K562 (cell line): ENCODE measurements at regions not wholly inside any gene's neighbourhood (a gene's known extent, or its start where the extent isn't known, plus 50 kb on each side); places are given as distances from the start of the nearest gene placed in this dataset.

ENCODE experiments used
- ATAC-seq: fragments of 200-7000 bp; cut with Tn5 transposase; 3 replicates; pipeline ENCODE4 v1.9.1; 2020; ENCODE audit warnings: moderate library complexity
- BruUV-seq: library from RNA; stranded (reverse); fragments of 400-500 nt; replicated peaks from 2 replicates; lab custom pipeline; 2021; lab: Mats Ljungman, UMichigan
- CTCF ChIA-PET: fragments of 300-600 bp; formaldehyde crosslinking; extraction: SDS; loops from one replicate; lab custom pipeline; 2021; ENCODE audit warnings: low intra/inter-chr PET ratio; lab: Yijun Ruan, JAX
- POLR2A ChIA-PET: fragments of 300-600, 350-650 bp; sonication (Branson Sonifier 250); formaldehyde crosslinking; extraction: SDS; loops from one replicate; lab custom pipeline; 2021; ENCODE audit warnings: antibody characterized with exemption, inconsistent platforms; lab: Yijun Ruan, JAX
- DNase-seq, 4 experiments: peaks; one replicate each; pipeline versions ENCODE4 v3.0.0 to v3.0.0-alpha.2; 2011 to 2018; ENCODE audit warnings: low spot score in 3 of 4, mixed read lengths in 3 of 4; ENCODE audit errors: extremely low read depth in 1 of 4
- FAIRE-seq: peaks from 2 replicates; lab custom pipeline; 2011; peaks lifted over from hg19 to GRCh38; lab: Jason Lieb, UNC
- H2AFZ ChIP-seq: 2 replicates; pipeline ENCODE4 v1.6.0; 2011; ENCODE audit warnings: low read depth, low read length, control low read depth, inconsistent platforms
- H3K27ac ChIP-seq: fragments of 200-600 bp; 3 replicates; pipeline ENCODE4 v1.8.0; 2011; ENCODE audit warnings: low read depth, mild to moderate bottlenecking, control low read depth, inconsistent platforms, low read length, moderate library complexity, mixed read lengths; ENCODE audit errors: extremely low read depth
- H3K27me3 ChIP-seq, 2 experiments: fragments of 300-600 bp in 1 of 2; 2 replicates in 1 of 2; 3 replicates in 1 of 2; pipeline versions ENCODE4 v1.6.0 to v1.8.0; 2011; ENCODE audit warnings: inconsistent platforms in 2 of 2, low read length in 2 of 2, mild to moderate bottlenecking in 1 of 2, mixed read lengths in 1 of 2, moderate library complexity in 1 of 2; ENCODE audit not compliant: control insufficient read depth in 2 of 2, insufficient read depth in 2 of 2
- H3K36me3 ChIP-seq: fragments of 300-600 bp; 3 replicates; pipeline ENCODE4 v1.8.0; 2011; ENCODE audit warnings: mild to moderate bottlenecking, low read length, inconsistent platforms; ENCODE audit not compliant: control insufficient read depth, insufficient read depth
- H3K4me1 ChIP-seq, 2 experiments: fragments of 200-600 bp in 1 of 2; replicated peaks in 1 of 2; 2 replicates in 1 of 2; 3 replicates in 1 of 2; pipeline versions ENCODE4 v1.5.1 to v1.8.0; 2011; ENCODE audit warnings: inconsistent platforms in 2 of 2, low read length in 2 of 2, mild to moderate bottlenecking in 1 of 2, mixed read lengths in 1 of 2, moderate library complexity in 1 of 2; ENCODE audit not compliant: control insufficient read depth in 2 of 2, insufficient read depth in 2 of 2
- H3K4me2 ChIP-seq: 2 replicates; pipeline ENCODE4 v1.6.1; 2011; ENCODE audit warnings: low read length, control low read depth, inconsistent platforms, mixed read lengths; ENCODE audit not compliant: insufficient read depth
- H3K4me3 ChIP-seq: fragments of 200-600 bp; sonication (generic), shearing (Covaris generic); 2 replicates; pipeline ENCODE4 v1.5.1; 2016; ENCODE audit warnings: control low read depth, inconsistent platforms
- H3K79me2 ChIP-seq: fragments of 200-600 bp; 3 replicates; pipeline ENCODE4 v1.8.0; 2011; ENCODE audit warnings: low read length, inconsistent platforms; ENCODE audit not compliant: control insufficient read depth, insufficient read depth
- H3K9ac ChIP-seq, 2 experiments: 2 replicates each; pipeline versions ENCODE4 v1.6.0 to v1.6.1; 2011; ENCODE audit warnings: low read depth in 2 of 2, low read length in 2 of 2, control low read depth in 1 of 2, inconsistent platforms in 1 of 2, mild to moderate bottlenecking in 1 of 2, mixed read lengths in 1 of 2; ENCODE audit not compliant: insufficient read depth in 1 of 2
- H3K9me1 ChIP-seq: one replicate; pipeline ENCODE4 v1.6.0; 2011; ENCODE audit warnings: inconsistent platforms, mild to moderate bottlenecking, low read length, moderate library complexity; ENCODE audit not compliant: control insufficient read depth, insufficient read depth
- H3K9me3 ChIP-seq: replicated peaks from 2 replicates; pipeline ENCODE4 v1.5.1; 2011; ENCODE audit warnings: low read depth, low read length, inconsistent platforms; ENCODE audit not compliant: control insufficient read depth, insufficient read depth
- H4K20me1 ChIP-seq: replicated peaks from 2 replicates; pipeline ENCODE4 v1.6.1; 2011; ENCODE audit warnings: low read length, inconsistent platforms, mixed read lengths; ENCODE audit not compliant: control insufficient read depth, insufficient read depth
- CHCHD3 ChIP-seq: fragments of 250-450 bp; sonication (Bioruptor Pico); IDR thresholded peaks from 2 replicates; pipeline ENCODE4 v2.1.2; 2022; ENCODE audit warnings: mild to moderate bottlenecking
- FOXJ3 ChIP-seq: sonication (generic); formaldehyde crosslinking; IDR thresholded peaks from 2 replicates; pipeline ENCODE4 v1.4.0; 2020; ENCODE audit warnings: mild to moderate bottlenecking, missing genetic modification reagents
- RBM15 ChIP-seq: fragments of 200-400 bp; formaldehyde crosslinking; IDR thresholded peaks from 2 replicates; pipeline ENCODE4 v1.6.1; 2018; ENCODE audit warnings: mild to moderate bottlenecking, low read length, moderate library complexity; ENCODE audit not compliant: insufficient read depth
- SMARCE1 ChIP-seq: fragments of 450-650 bp; IDR thresholded peaks from 2 replicates; pipeline ENCODE4 v1.7.1; 2016; ENCODE audit warnings: mild to moderate bottlenecking
- ZNF311 ChIP-seq: fragments of 250-450 bp; sonication (Bioruptor Pico); IDR thresholded peaks from 2 replicates; pipeline ENCODE4 v1.4.0; 2020; ENCODE audit warnings: mild to moderate bottlenecking, moderate library complexity
- ZNF398 ChIP-seq: fragments of 250-450 bp; sonication (Bioruptor Pico); IDR thresholded peaks from 2 replicates; pipeline ENCODE4 v1.8.0; 2021; ENCODE audit warnings: moderate library complexity, mild to moderate bottlenecking, inconsistent platforms
- WGBS: fragments of 100-300 bp; shearing (Covaris generic); methylation state at CpG from one replicate; pipeline ENCODE4 v1.1.6; 2016; ENCODE audit warnings: low coverage, mixed read lengths; ENCODE audit not compliant: insufficient coverage; ENCODE audit errors: missing lambda C conversion rate; 5-methylcytosine and 5-hydroxymethylcytosine counted together
- in situ Hi-C: fragments of 300-500 bp; cut with MboI; formaldehyde crosslinking; loops from 4 replicates; pipeline ENCODE4 v1.15.0; 2018; ENCODE audit warnings: inconsistent platforms, mixed read lengths
- intact Hi-C: fragments of 100-400 bp; cut with micrococcal nuclease; formaldehyde crosslinking; loops from 2 replicates; pipeline ENCODE4 v1.14.2; 2022
- TF ChIP-seq, protein P1 (sequence below): fragments of 200-800 bp; sonication (Bioruptor generic); IDR thresholded peaks from 2 replicates; pipeline ENCODE4 v1.6.1; 2017; ENCODE audit warnings: missing genetic modification characterization, missing compliant biosample characterization
- TF ChIP-seq, protein P2 (sequence below): IDR thresholded peaks from 2 replicates; pipeline ENCODE4 v1.6.1; 2011; ENCODE audit not compliant: insufficient read length; ENCODE audit errors: extremely low read depth

GRCh38 chr4:53721263-53721662, 130.0 kb upstream of the LNX1 start:
- Histone ChIP-seq H3K4me2 (no peak overlapping the region), H3K4me3 (no peak overlapping the region), H3K9me1 (no peaks in the 10 kb centered on the region), H3K4me1 (no peaks in the 10 kb centered on the region), H3K9ac (no peak overlapping the region), H3K36me3 (no peaks in the 10 kb centered on the region), H3K27ac (no peak overlapping the region), H3K79me2 (no peaks in the 10 kb centered on the region), H3K9me3 (no peaks in the 10 kb centered on the region), H3K27me3 (no peaks in the 10 kb centered on the region), H4K20me1 (no peaks in the 10 kb centered on the region; the same call in 1 of the 2 replicates), H2AFZ (no peak overlapping the region)
- ChIA-PET CTCF (no interaction called here), POLR2A (no interaction called here)
- no peak for DNase-seq
- BruUV-seq, result no TSS peak
- FAIRE-seq, result no peak
- no peak for TF ChIP-seq RBM15
- TF ChIP-seq SMARCE1, result no peak
- TF ChIP-seq ZNF398, result no peak
- TF ChIP-seq ZNF311 (CRISPR knock-in tag), result no peak
- no peak for TF ChIP-seq FOXJ3 (CRISPR knock-in tag)
- in situ Hi-C loops, result no loop called here
- ATAC-seq, result no peak
- 0% methylated on average over 1 of the region's 1 CpG for WGBS
- intact Hi-C loops, result no loop called here

DNA sequence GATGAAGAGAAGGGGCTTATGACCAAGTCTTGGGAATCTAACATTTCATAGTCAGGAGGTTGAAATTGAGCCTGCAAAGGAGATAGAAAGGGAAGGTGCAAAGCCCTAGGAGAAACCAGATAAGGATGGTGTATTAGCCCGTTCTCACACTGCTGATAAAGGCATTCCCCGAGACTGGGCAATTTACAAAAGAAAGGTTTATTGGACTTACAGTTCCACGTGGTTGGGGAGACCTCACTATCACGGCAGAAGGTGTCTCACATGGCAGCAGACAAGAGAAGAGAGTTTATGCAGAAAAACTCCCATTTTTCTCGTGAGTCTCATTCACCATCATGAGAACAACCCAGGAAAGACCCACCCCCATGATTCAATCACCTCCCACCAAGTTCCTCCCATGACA, 129.5 kb upstream of the LNX1 start:
- in situ Hi-C loops, result no loop called here
- no peaks in the 10 kb centered on the region for H3K9me3 ChIP-seq
- TF ChIP-seq, protein P1, sequence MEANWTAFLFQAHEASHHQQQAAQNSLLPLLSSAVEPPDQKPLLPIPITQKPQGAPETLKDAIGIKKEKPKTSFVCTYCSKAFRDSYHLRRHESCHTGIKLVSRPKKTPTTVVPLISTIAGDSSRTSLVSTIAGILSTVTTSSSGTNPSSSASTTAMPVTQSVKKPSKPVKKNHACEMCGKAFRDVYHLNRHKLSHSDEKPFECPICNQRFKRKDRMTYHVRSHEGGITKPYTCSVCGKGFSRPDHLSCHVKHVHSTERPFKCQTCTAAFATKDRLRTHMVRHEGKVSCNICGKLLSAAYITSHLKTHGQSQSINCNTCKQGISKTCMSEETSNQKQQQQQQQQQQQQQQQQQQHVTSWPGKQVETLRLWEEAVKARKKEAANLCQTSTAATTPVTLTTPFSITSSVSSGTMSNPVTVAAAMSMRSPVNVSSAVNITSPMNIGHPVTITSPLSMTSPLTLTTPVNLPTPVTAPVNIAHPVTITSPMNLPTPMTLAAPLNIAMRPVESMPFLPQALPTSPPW, result no peak
- TF ChIP-seq SMARCE1 (no peak), CHCHD3 (CRISPR knock-in tag) (no peak)
- TF ChIP-seq, protein P2, sequence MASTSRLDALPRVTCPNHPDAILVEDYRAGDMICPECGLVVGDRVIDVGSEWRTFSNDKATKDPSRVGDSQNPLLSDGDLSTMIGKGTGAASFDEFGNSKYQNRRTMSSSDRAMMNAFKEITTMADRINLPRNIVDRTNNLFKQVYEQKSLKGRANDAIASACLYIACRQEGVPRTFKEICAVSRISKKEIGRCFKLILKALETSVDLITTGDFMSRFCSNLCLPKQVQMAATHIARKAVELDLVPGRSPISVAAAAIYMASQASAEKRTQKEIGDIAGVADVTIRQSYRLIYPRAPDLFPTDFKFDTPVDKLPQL, result no peak

More for the DNA sequence above, 129.5 kb upstream of the LNX1 start:
- CTCF ChIA-PET, result no interaction called here
- intact Hi-C loops, result no loop called here
- H3K79me2 ChIP-seq, result no peaks in the 10 kb centered on the region
- DNase-seq (no peak), ATAC-seq (no peak), FAIRE-seq (no peak)
- no peak overlapping the region for H2AFZ ChIP-seq
- no TSS peak for BruUV-seq
- no peaks in the 10 kb centered on the region for H3K4me1 ChIP-seq
- no peaks in the 10 kb centered on the region; the same call in 1 of the 2 replicates for H4K20me1 ChIP-seq
- no peak overlapping the region for H3K4me2 ChIP-seq
- 0% methylated on average over 5 of the region's 5 CpGs for WGBS
- no peaks in the 10 kb centered on the region for H3K27me3 ChIP-seq
- POLR2A ChIA-PET, result no interaction called here
- H3K4me3 ChIP-seq, result no peak overlapping the region
- H3K9me1 ChIP-seq, result no peaks in the 10 kb centered on the region
- no peak overlapping the region for H3K27ac ChIP-seq
- no peaks in the 10 kb centered on the region for H3K36me3 ChIP-seq
- H3K9ac ChIP-seq, result no peak overlapping the region
